Adrenal gland (tissue), 9 donors: ENCODE measurements at regions not wholly inside any gene's neighbourhood (a gene's known extent, or its start where the extent isn't known, plus 50 kb on each side); places are given as distances from the start of the nearest gene placed in this dataset.

Source experiments
- DNase-seq, 7 donors: peaks; one replicate each; pipeline ENCODE4 v3.0.0-alpha.2; 2019 to 2020
- H3K27ac ChIP-seq, 5 donors: fragments of 200-600 bp; sonication (generic) in 4 of 5; 1 replicate in 3 of 5; 2 replicates in 2 of 5; pipeline versions ENCODE4 v1.5.1 to v1.8.0; 2016 to 2020; ENCODE audit warnings: mild to moderate bottlenecking in 1 of 5
- H3K27me3 ChIP-seq: fragments of 200-600 bp; 2 replicates; pipeline ENCODE4 v1.8.0; 2021
- H3K36me3 ChIP-seq, 2 donors: fragments of 200-600 bp; replicated peaks in 1 of 2; 1 replicate in 1 of 2; 2 replicates in 1 of 2; pipeline versions ENCODE4 v1.5.1 to v1.8.0; 2018 to 2022
- H3K4me1 ChIP-seq, 2 donors: fragments of 200-600 bp; replicated peaks in 1 of 2; 1 replicate in 1 of 2; 2 replicates in 1 of 2; pipeline versions ENCODE4 v1.5.1 to v1.8.0; 2018 to 2021
- H3K4me3 ChIP-seq, 4 donors: fragments of 200-600 bp; sonication (generic) in 3 of 4; one replicate each; pipeline ENCODE4 v1.5.1; 2016 to 2018
- H3K9me3 ChIP-seq, 3 donors: fragments of 200-600 bp; sonication (generic) in 1 of 3; replicated peaks in 1 of 3; 1 replicate in 2 of 3; 2 replicates in 1 of 3; pipeline versions ENCODE4 v1.5.1 to v1.8.0; 2016 to 2021
- POLR2A ChIP-seq, 2 donors: fragments of 450-650 bp; IDR thresholded peaks; one replicate each; pipeline ENCODE4 v1.6.1; 2017; ENCODE audit warnings: antibody characterized with exemption in 2 of 2, mild to moderate bottlenecking in 2 of 2, moderate library complexity in 1 of 2
- WGBS, 4 donors: extraction: QIAGEN DNeasy Blood & Tissue Kit in 2 of 4; methylation state at CpG; one replicate each; pipeline versions ENCODE4 v1.1.5 to v1.1.7; 2013 to 2017; 5-methylcytosine and 5-hydroxymethylcytosine counted together
- intact Hi-C, 2 donors: fragments of 100-400 bp; cut with DNase I; formaldehyde crosslinking; loops; one replicate each; pipeline versions ENCODE4 v1.14.1 to v1.15.0; 2022 to 2023
- TF ChIP-seq, protein P1 (sequence below), 6 experiments: fragments of 450-650 bp in 4 of 6; fragments of 200-600 bp in 2 of 6; sonication (generic) in 1 of 6; IDR thresholded peaks; 1 replicate in 5 of 6; 2 replicates in 1 of 6; pipeline versions ENCODE4 v1.5.1 to v1.8.0; 2016 to 2021; ENCODE audit warnings: antibody characterized with exemption in 6 of 6, mild to moderate bottlenecking in 2 of 6, moderate library complexity in 1 of 6
- donor health status: healthy with polysubstance abuse.
- donor health status: Bipolar disorder and iron deficiency.
- donor health status: DM: yes; HTN: yes; CAD: no.
- donor health status: DM: no; HTN: no; CAD: no.
- donor health status: DM: no; HTN: no; CAD: no.

DNA sequence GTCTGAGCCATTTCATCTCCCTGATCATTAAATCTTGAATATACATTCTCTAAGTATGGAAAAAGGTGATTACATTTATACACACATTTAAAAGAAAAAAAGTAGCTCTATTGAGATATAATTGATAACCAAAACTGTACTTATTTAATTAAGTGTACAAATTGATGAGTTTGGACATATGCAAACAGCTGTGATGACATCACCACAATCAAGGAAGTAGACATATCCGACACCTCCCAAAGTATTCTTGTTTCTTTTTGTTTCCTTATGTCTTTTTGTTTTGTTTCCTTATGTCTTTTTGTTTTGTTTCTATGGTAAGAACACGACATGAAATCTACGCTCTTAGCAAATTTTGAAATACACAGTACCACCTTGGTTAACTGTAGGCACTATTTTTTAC lies 1393.9 kb upstream of the MIR17HG start:
- intact Hi-C loops, result no loop called here
- H3K27ac ChIP-seq, result no peak overlapping the region
- H3K9me3 ChIP-seq, result no peaks in the 10 kb centered on the region
- H3K4me3 ChIP-seq, result no peak overlapping the region
- 78 to 86% (median 83%) methylated on average over 3 of the region's 3 CpGs for WGBS, 4 donors
- H3K4me1 ChIP-seq, result no peaks in the 10 kb centered on the region
- TF ChIP-seq, protein P1, sequence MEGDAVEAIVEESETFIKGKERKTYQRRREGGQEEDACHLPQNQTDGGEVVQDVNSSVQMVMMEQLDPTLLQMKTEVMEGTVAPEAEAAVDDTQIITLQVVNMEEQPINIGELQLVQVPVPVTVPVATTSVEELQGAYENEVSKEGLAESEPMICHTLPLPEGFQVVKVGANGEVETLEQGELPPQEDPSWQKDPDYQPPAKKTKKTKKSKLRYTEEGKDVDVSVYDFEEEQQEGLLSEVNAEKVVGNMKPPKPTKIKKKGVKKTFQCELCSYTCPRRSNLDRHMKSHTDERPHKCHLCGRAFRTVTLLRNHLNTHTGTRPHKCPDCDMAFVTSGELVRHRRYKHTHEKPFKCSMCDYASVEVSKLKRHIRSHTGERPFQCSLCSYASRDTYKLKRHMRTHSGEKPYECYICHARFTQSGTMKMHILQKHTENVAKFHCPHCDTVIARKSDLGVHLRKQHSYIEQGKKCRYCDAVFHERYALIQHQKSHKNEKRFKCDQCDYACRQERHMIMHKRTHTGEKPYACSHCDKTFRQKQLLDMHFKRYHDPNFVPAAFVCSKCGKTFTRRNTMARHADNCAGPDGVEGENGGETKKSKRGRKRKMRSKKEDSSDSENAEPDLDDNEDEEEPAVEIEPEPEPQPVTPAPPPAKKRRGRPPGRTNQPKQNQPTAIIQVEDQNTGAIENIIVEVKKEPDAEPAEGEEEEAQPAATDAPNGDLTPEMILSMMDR (IDR thresholded peaks at IDR 0.05), result no peak
- TF ChIP-seq POLR2A (IDR thresholded peaks at IDR 0.05), result no peak
- no peak for DNase-seq
- no peaks in the 10 kb centered on the region for H3K27me3 ChIP-seq
- H3K36me3 ChIP-seq, result no peaks in the 10 kb centered on the region

GRCh38 chr13:89955773-89956172 lies 1391.7 kb upstream of the MIR17HG start:
- H3K36me3 ChIP-seq, result no peaks in the 10 kb centered on the region
- intact Hi-C loops, result no loop called here
- no peaks in the 10 kb centered on the region for H3K27me3 ChIP-seq
- TF ChIP-seq, protein P1 (IDR thresholded peaks at IDR 0.05), result no peak
- no peak for TF ChIP-seq POLR2A (IDR thresholded peaks at IDR 0.05)
- H3K4me3 ChIP-seq, result no peak overlapping the region
- no peaks in the 10 kb centered on the region for H3K4me1 ChIP-seq
- no peak for DNase-seq
- WGBS, 4 donors, result 83 to 90% (median 86%) methylated on average over 1 of the region's 1 CpG
- no peak overlapping the region for H3K27ac ChIP-seq
- H3K9me3 ChIP-seq, result no peaks in the 10 kb centered on the region

DNA sequence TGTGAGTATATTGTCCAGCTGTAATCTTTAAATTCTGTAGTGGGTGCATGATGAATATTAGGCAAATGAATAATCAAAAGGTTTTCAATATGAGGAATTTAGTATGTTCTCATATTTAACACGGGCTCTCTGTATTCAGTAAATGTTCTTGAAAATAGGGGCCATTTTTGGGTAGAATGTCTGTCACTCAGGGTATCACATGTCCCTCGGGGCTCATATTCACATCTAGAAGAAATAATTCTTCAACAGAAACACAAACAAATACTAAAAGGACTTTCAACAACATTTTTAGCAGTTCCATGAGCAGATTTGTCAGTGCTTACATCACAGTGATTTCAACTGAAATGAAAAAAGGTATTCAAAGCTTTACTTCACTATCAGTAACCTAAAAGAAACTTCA lies 1388.4 kb upstream of the MIR17HG start:
- H3K27ac ChIP-seq, result no peak overlapping the region
- WGBS, 4 donors, result 73 to 81% (median 76%) methylated on average over 2 of the region's 2 CpGs
- H3K4me1 ChIP-seq, result no peaks in the 10 kb centered on the region
- no peaks in the 10 kb centered on the region for H3K36me3 ChIP-seq
- TF ChIP-seq POLR2A (IDR thresholded peaks at IDR 0.05), result no peak
- TF ChIP-seq, protein P1 (IDR thresholded peaks at IDR 0.05), result no peak
- no peaks in the 10 kb centered on the region for H3K9me3 ChIP-seq
- intact Hi-C loops, result no loop called here
- no peaks in the 10 kb centered on the region for H3K27me3 ChIP-seq
- no peak for DNase-seq
- no peak overlapping the region for H3K4me3 ChIP-seq

DNA sequence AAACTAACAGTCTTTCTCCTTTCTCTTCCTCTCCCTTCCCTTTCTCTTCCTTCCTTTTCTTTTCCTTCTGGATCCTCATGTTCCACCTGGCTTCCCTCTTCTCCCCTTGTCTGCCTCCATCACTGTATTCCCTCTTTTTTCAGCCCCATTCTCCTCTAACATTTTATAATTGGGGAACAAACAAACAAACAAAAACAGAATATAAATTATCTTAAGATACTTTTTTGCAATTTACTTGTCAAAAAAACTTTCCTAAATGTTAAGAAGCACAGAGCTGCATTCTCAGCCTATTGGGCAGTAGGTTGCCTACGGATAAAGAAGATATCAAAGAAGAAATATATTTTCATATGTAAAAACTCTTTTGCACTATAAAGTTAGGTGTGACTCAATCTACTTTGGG lies 1382.2 kb upstream of the MIR17HG start:
- TF ChIP-seq POLR2A (IDR thresholded peaks at IDR 0.05), result no peak
- TF ChIP-seq, protein P1 (IDR thresholded peaks at IDR 0.05), result no peak
- intact Hi-C loops, result no loop called here
- Histone ChIP-seq H3K9me3 (no peaks in the 10 kb centered on the region), H3K4me1 (no peaks in the 10 kb centered on the region), H3K4me3 (no peak overlapping the region), H3K27ac (no peak overlapping the region), H3K36me3 (no peaks in the 10 kb centered on the region), H3K27me3 (no peaks in the 10 kb centered on the region)
- DNase-seq, result no peak
- WGBS, 4 donors, result 68 to 86% (median 82%) methylated on average over 1 of the region's 1 CpG
